Colonic mucosa (tissue), 4 donors: ENCODE measurements at regions not wholly inside any gene's neighbourhood (a gene's known extent, or its start where the extent isn't known, plus 50 kb on each side); places are given as distances from the start of the nearest gene placed in this dataset.
"Not testable (repeated sequence)": the region's sequence is repeated elsewhere in the genome, so short reads cannot be mapped to it uniquely, and the experiment has no call there.

Experiments
- DNase-seq: peaks from one replicate; pipeline ENCODE4 v3.0.0-alpha.2; 2020
- H3K27ac ChIP-seq: fragments of 200-600 bp; one replicate; pipeline ENCODE4 v1.8.0; 2021
- H3K27me3 ChIP-seq: fragments of 200-600 bp; one replicate; pipeline ENCODE4 v1.8.0; 2021
- H3K36me3 ChIP-seq: fragments of 200-600 bp; one replicate; pipeline ENCODE4 v1.8.0; 2021
- H3K4me1 ChIP-seq: fragments of 200-600 bp; one replicate; pipeline ENCODE4 v1.8.0; 2021; ENCODE audit warnings: mild to moderate bottlenecking
- H3K4me3 ChIP-seq: fragments of 200-600 bp; one replicate; pipeline ENCODE4 v1.8.0; 2021
- H3K9ac ChIP-seq, 2 donors: one replicate each; pipeline ENCODE4 v1.7.0; 2013; ENCODE audit warnings: control low read depth in 2 of 2, low read depth in 2 of 2, low read length in 2 of 2
- H3K9me3 ChIP-seq: fragments of 200-600 bp; one replicate; pipeline ENCODE4 v1.8.0; 2021
- CTCF ChIP-seq: fragments of 200-600 bp; IDR thresholded peaks from one replicate; pipeline ENCODE4 v1.8.0; 2022; ENCODE audit warnings: antibody characterized with exemption, mild to moderate bottlenecking
- intact Hi-C: fragments of 100-400 bp; cut with DNase I; formaldehyde crosslinking; loops from one replicate; pipeline ENCODE4 v1.14.1; 2022
- donor health status: healthy.
- donor health status: DM: no; HTN: no; CAD: no.
- donor health status: DM: no; HTN: no; CAD: no.

GRCh38 chr2:210991107-210991506, 434.7 kb downstream of the CPS1 start:
- TF ChIP-seq CTCF: no peak
- no peak overlapping the region for H3K27ac ChIP-seq
- intact Hi-C loops: no loop called here
- no peak for DNase-seq
- no peaks in the 10 kb centered on the region for H3K4me1 ChIP-seq
- no peaks in the 10 kb centered on the region for H3K36me3 ChIP-seq
- no peak overlapping the region for H3K9ac ChIP-seq
- H3K9me3 ChIP-seq: no peaks in the 10 kb centered on the region
- no peaks in the 10 kb centered on the region for H3K27me3 ChIP-seq
- H3K4me3 ChIP-seq: no peak overlapping the region

GRCh38 chr2:210994104-210994503, 437.7 kb downstream of the CPS1 start:
- H3K36me3 ChIP-seq: no peaks in the 10 kb centered on the region
- no peak for TF ChIP-seq CTCF
- H3K4me1 ChIP-seq: no peaks in the 10 kb centered on the region
- no peaks in the 10 kb centered on the region for H3K9me3 ChIP-seq
- DNase-seq: no peak
- H3K4me3 ChIP-seq: no peak overlapping the region
- no peak overlapping the region for H3K27ac ChIP-seq
- no peaks in the 10 kb centered on the region for H3K27me3 ChIP-seq
- intact Hi-C loops: no loop called here
- no peak overlapping the region for H3K9ac ChIP-seq

GRCh38 chr2:210997373-210997772, 441.0 kb downstream of the CPS1 start:
- TF ChIP-seq CTCF: no peak
- Histone ChIP-seq H3K4me3 (no peak overlapping the region), H3K27ac (no peak overlapping the region), H3K4me1 (no peaks in the 10 kb centered on the region), H3K27me3 (no peaks in the 10 kb centered on the region), H3K36me3 (no peaks in the 10 kb centered on the region), H3K9ac (no peak overlapping the region), H3K9me3 (no peaks in the 10 kb centered on the region)
- DNase-seq: no peak
- intact Hi-C loops: no loop called here

GRCh38 chr2:210998334-210998733, 441.9 kb downstream of the CPS1 start:
- Histone ChIP-seq H3K9me3 (no peaks in the 10 kb centered on the region), H3K36me3 (no peaks in the 10 kb centered on the region), H3K27me3 (no peaks in the 10 kb centered on the region), H3K27ac (no peak overlapping the region), H3K4me3 (no peak overlapping the region), H3K4me1 (no peaks in the 10 kb centered on the region), H3K9ac (no peak overlapping the region)
- intact Hi-C loops: no loop called here
- no peak for TF ChIP-seq CTCF
- no peak for DNase-seq

GRCh38 chr2:211014376-211014775, 458.0 kb downstream of the CPS1 start:
- Histone ChIP-seq H3K4me3 (no peak overlapping the region), H3K36me3 (no peaks in the 10 kb centered on the region), H3K9me3 (no peaks in the 10 kb centered on the region), H3K27ac (no peak overlapping the region), H3K27me3 (no peaks in the 10 kb centered on the region), H3K4me1 (no peaks in the 10 kb centered on the region), H3K9ac (no peak overlapping the region)
- no peak for TF ChIP-seq CTCF
- no peak for DNase-seq
- intact Hi-C loops: no loop called here

- H3K9me3 ChIP-seq: no peaks in the 10 kb centered on the region
- H3K9ac ChIP-seq: no peak overlapping the region
- TF ChIP-seq CTCF: no peak
- H3K27ac ChIP-seq: no peak overlapping the region
- H3K4me3 ChIP-seq: no peak overlapping the region
- no peaks in the 10 kb centered on the region for H3K36me3 ChIP-seq
- intact Hi-C loops: no loop called here
- DNase-seq: no peak
- H3K27me3 ChIP-seq: no peaks in the 10 kb centered on the region
- H3K4me1 ChIP-seq: no peaks in the 10 kb centered on the region
Measured at GRCh38 chr2:211014906-211015305, 458.5 kb downstream of the CPS1 start.

GRCh38 chr2:211025089-211025488, 468.7 kb downstream of the CPS1 start:
- DNase-seq, H3K9me3 ChIP-seq, H3K4me3 ChIP-seq, intact Hi-C loops, H3K27ac ChIP-seq, H3K27me3 ChIP-seq, H3K9ac ChIP-seq, H3K4me1 ChIP-seq, H3K36me3 ChIP-seq: not testable (repeated sequence)
